Esophagus squamous epithelium (tissue), 5 donors: ENCODE measurements at regions not wholly inside any gene's neighbourhood (a gene's known extent, or its start where the extent isn't known, plus 50 kb on each side); places are given as distances from the start of the nearest gene placed in this dataset.
"Not testable (repeated sequence)": the region's sequence is repeated elsewhere in the genome, so short reads cannot be mapped to it uniquely, and the experiment has no call there.

ENCODE experiments used
- DNase-seq: peaks from one replicate; lab custom pipeline; 2025; lab: John Stamatoyannopoulos, UW
- H3K27ac ChIP-seq, 4 donors: fragments of 200-600 bp; sonication (generic); one replicate each; pipeline ENCODE4 v1.5.1; 2016 to 2019; ENCODE audit warnings: mild to moderate bottlenecking in 1 of 4
- H3K27me3 ChIP-seq, 4 donors: fragments of 200-600 bp; sonication (generic); 1 replicate in 3 of 4; 2 replicates in 1 of 4; pipeline versions ENCODE4 v1.5.1 to v1.6.0; 2017 to 2021; ENCODE audit warnings: antibody characterized with exemption in 1 of 4
- H3K36me3 ChIP-seq, 3 donors: fragments of 200-600 bp; sonication (generic); one replicate each; pipeline ENCODE4 v1.5.1; 2016 to 2019
- H3K4me1 ChIP-seq, 3 donors: fragments of 200-600 bp; sonication (generic); one replicate each; pipeline ENCODE4 v1.5.1; 2017 to 2019
- H3K4me3 ChIP-seq, 4 donors: fragments of 200-600 bp; sonication (generic); 1 replicate in 3 of 4; 2 replicates in 1 of 4; pipeline ENCODE4 v1.5.1; 2016 to 2019; ENCODE audit warnings: mild to moderate bottlenecking in 2 of 4, moderate library complexity in 1 of 4
- H3K9me3 ChIP-seq, 3 donors: fragments of 200-600 bp; sonication (generic); one replicate each; pipeline ENCODE4 v1.5.1; 2016 to 2019
- CTCF ChIP-seq, 6 experiments: fragments of 450-650 bp in 4 of 6; fragments of 200-600 bp in 2 of 6; sonication (generic) in 2 of 6; IDR thresholded peaks; one replicate each; pipeline ENCODE4 v1.5.1; 2016 to 2019; ENCODE audit warnings: antibody characterized with exemption in 6 of 6, mild to moderate bottlenecking in 4 of 6, moderate library complexity in 4 of 6
- POLR2A ChIP-seq, 4 donors: fragments of 450-650 bp; IDR thresholded peaks; one replicate each; pipeline ENCODE4 v1.6.1; 2017; ENCODE audit warnings: antibody characterized with exemption in 4 of 4, mild to moderate bottlenecking in 4 of 4, moderate library complexity in 3 of 4
- WGBS, 2 donors: methylation state at CpG; one replicate each; pipeline ENCODE4 v1.1.5; 2018; 5-methylcytosine and 5-hydroxymethylcytosine counted together
- intact Hi-C: fragments of 100-400 bp; cut with DNase I; formaldehyde crosslinking; loops from one replicate; pipeline ENCODE4 v1.15.0; 2022
- donor health status: DM: yes; HTN: yes; CAD: no.

GRCh38 chr4:104286867-104287266 lies 207.8 kb downstream of the CXXC4 start:
- no peak overlapping the region for H3K4me3 ChIP-seq
- intact Hi-C loops, result no loop called here
- no peak for TF ChIP-seq CTCF (IDR thresholded peaks at IDR 0.05)
- no peak for TF ChIP-seq POLR2A (IDR thresholded peaks at IDR 0.05)
- H3K9me3 ChIP-seq, result no peaks in the 10 kb centered on the region
- H3K27ac ChIP-seq, result no peak overlapping the region
- no peak for DNase-seq
- no peaks in the 10 kb centered on the region for H3K27me3 ChIP-seq
- no peaks in the 10 kb centered on the region for H3K4me1 ChIP-seq
- no peaks in the 10 kb centered on the region for H3K36me3 ChIP-seq

- intact Hi-C loops, result no loop called here
- no peak overlapping the region for H3K27ac ChIP-seq
- DNase-seq, result no peak
- H3K4me3 ChIP-seq, result no peak overlapping the region
- no peaks in the 10 kb centered on the region for H3K27me3 ChIP-seq
- no peaks in the 10 kb centered on the region for H3K4me1 ChIP-seq
- no peak for TF ChIP-seq CTCF (IDR thresholded peaks at IDR 0.05)
- TF ChIP-seq POLR2A (IDR thresholded peaks at IDR 0.05), result no peak
- no peaks in the 10 kb centered on the region for H3K36me3 ChIP-seq
- H3K9me3 ChIP-seq, result no peaks in the 10 kb centered on the region
Observed at GRCh38 chr4:104283303-104283702, 211.4 kb downstream of the CXXC4 start.

- DNase-seq, result no peak
- TF ChIP-seq CTCF (IDR thresholded peaks at IDR 0.05) (no peak), POLR2A (IDR thresholded peaks at IDR 0.05) (no peak)
- Histone ChIP-seq H3K9me3 (no peaks in the 10 kb centered on the region), H3K4me3 (no peak overlapping the region), H3K36me3 (no peaks in the 10 kb centered on the region), H3K27me3 (no peaks in the 10 kb centered on the region), H3K4me1 (no peaks in the 10 kb centered on the region), H3K27ac (no peak overlapping the region)
- 73 to 75% methylated on average over 5 of the region's 5 CpGs for WGBS, 2 donors
- intact Hi-C loops, result no loop called here
Observed at GRCh38 chr4:104279744-104280143, 214.9 kb downstream of the CXXC4 start.

- no peaks in the 10 kb centered on the region for H3K27me3 ChIP-seq
- H3K4me3 ChIP-seq, result no peak overlapping the region
- intact Hi-C loops, result no loop called here
- H3K4me1 ChIP-seq, result peaks cover 0 to 8% (median 0%) of the 10 kb centered on the region in 3 donors
- no peak for DNase-seq
- no peaks in the 10 kb centered on the region for H3K36me3 ChIP-seq
- WGBS, 2 donors, result 22 to 56% methylated on average over 2 of the region's 2 CpGs
- TF ChIP-seq POLR2A (IDR thresholded peaks at IDR 0.05) (no peak), CTCF (IDR thresholded peaks at IDR 0.05) (no peak)
- no peaks in the 10 kb centered on the region for H3K9me3 ChIP-seq
- H3K27ac ChIP-seq, result no peak overlapping the region
Observed at GRCh38 chr4:104272966-104273365, 221.7 kb downstream of the CXXC4 start.

- H3K4me3 ChIP-seq, DNase-seq, H3K36me3 ChIP-seq, H3K4me1 ChIP-seq, H3K9me3 ChIP-seq, H3K27ac ChIP-seq, intact Hi-C loops, H3K27me3 ChIP-seq: not testable (repeated sequence)
- 33% methylated on average over 1 of the region's 5 CpGs; no CpG with 5 or more reads in 1 of the 2 donors for WGBS, 2 donors
Observed at GRCh38 chr4:104269603-104270002, 225.1 kb downstream of the CXXC4 start.

- 61 to 70% methylated on average over 3 of the region's 3 CpGs for WGBS, 2 donors
- Histone ChIP-seq H3K27ac (no peak overlapping the region), H3K27me3 (no peaks in the 10 kb centered on the region), H3K4me3 (no peak overlapping the region), H3K36me3 (no peaks in the 10 kb centered on the region), H3K4me1 (no peaks in the 10 kb centered on the region), H3K9me3 (no peaks in the 10 kb centered on the region)
- TF ChIP-seq CTCF (IDR thresholded peaks at IDR 0.05) (no peak), POLR2A (IDR thresholded peaks at IDR 0.05) (no peak)
- intact Hi-C loops, result no loop called here
- DNase-seq, result no peak
Observed at GRCh38 chr4:104263100-104263499, 231.6 kb downstream of the CXXC4 start.
